HG02885 (cell line): ENCODE measurements at regions not wholly inside any gene's neighbourhood (a gene's known extent, or its start where the extent isn't known, plus 50 kb on each side); places are given as distances from the start of the nearest gene placed in this dataset.

Experiments used
- ATAC-seq: cut with Tn5 transposase; IDR thresholded peaks from one replicate; pipeline ENCODE4 v1.9.1; 2021; ENCODE audit warnings: mild to moderate bottlenecking; ENCODE audit not compliant: unreplicated experiment, poor library complexity

- ATAC-seq = no peak
Measured at GRCh38 chr2:9753665-9754531, 89.4 kb upstream of the TAF1B start.

GRCh38 chr2:9754532-9754887, 88.8 kb upstream of the TAF1B start:
- ATAC-seq = no peak

GRCh38 chr2:9755008-9755407, 88.3 kb upstream of the TAF1B start:
- no peak for ATAC-seq

GRCh38 chr2:9755638-9756037, 87.6 kb upstream of the TAF1B start:
- ATAC-seq = no peak

GRCh38 chr2:9756692-9757250, 86.5 kb upstream of the TAF1B start:
- no peak for ATAC-seq

- no peak for ATAC-seq
Measured at GRCh38 chr2:9757501-9758264, 85.6 kb upstream of the TAF1B start.

- no peak for ATAC-seq
Measured at GRCh38 chr2:9758741-9759140, 84.5 kb upstream of the TAF1B start.

GRCh38 chr2:9760069-9760901, 83.0 kb upstream of the TAF1B start:
- ATAC-seq = no peak

- ATAC-seq = no peak
Measured at GRCh38 chr2:9760902-9761228, 82.4 kb upstream of the TAF1B start.

GRCh38 chr2:9761577-9761976, 81.7 kb upstream of the TAF1B start:
- no peak for ATAC-seq

GRCh38 chr2:9762164-9762563, 81.1 kb upstream of the TAF1B start:
- ATAC-seq = no peak

- no peak for ATAC-seq
Measured at GRCh38 chr2:9762941-9763340, 80.3 kb upstream of the TAF1B start.

- ATAC-seq = no peak
Measured at GRCh38 chr2:9763356-9764152, 79.7 kb upstream of the TAF1B start.

- no peak for ATAC-seq
Measured at GRCh38 chr2:9764153-9764778, 79.0 kb upstream of the TAF1B start.

GRCh38 chr2:9765611-9766531, 77.4 kb upstream of the TAF1B start:
- ATAC-seq = no peak

- ATAC-seq = no peak
Measured at GRCh38 chr2:9767656-9768281, 75.5 kb upstream of the TAF1B start.

GRCh38 chr2:9768388-9768787, 74.9 kb upstream of the TAF1B start:
- ATAC-seq = no peak
